ENCODE measurements at regions not wholly inside any gene's neighbourhood (a gene's known extent, or its start where the extent isn't known, plus 50 kb on each side); places are given as distances from the start of the nearest gene placed in this dataset.
A peak's percentile ranks its signal among the peaks of the same experiment; 100 is the strongest.

DNA sequence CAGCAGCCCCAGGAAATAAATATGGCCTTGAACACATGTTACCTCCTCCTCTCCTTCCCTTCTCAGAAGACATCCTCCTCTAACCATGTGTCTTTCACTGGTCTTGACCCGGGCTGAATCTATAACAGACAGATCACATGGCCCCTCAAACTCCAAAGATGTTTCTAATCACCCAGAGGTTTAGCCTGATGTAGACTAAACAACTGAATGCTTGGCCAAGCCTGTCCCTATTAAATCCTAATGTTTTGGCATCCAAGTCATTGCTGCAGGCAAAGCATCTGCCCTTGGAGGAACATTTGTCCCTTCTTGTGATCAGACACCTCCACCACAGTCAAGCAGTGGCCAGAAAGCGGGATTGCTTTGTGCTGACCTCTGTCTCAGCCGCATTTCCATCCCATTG, 65.5 kb downstream of the ANKRD60 start:
- no peaks in the 10 kb centered on the region for H3K79me2 ChIP-seq (ENCODE audit: low read length)
- ATAC-seq (no peak), DNase-seq (no peak)
- ChIA-PET CTCF (no interaction called here), POLR2A (ENCODE audit: unreplicated experiment) (no interaction called here)
- H4K20me1 ChIP-seq (ENCODE audit: low read length): no peaks in the 10 kb centered on the region
- no peaks in the 10 kb centered on the region for H3K36me3 ChIP-seq (ENCODE audit: low read depth, low read length)
- no peaks in the 10 kb centered on the region for H3K9me2 ChIP-seq (replicated peaks; ENCODE audit: low read length)
- H3K27me3 ChIP-seq (ENCODE audit: low read length): no peaks in the 10 kb centered on the region
- no peaks in the 10 kb centered on the region for H3K9me3 ChIP-seq (ENCODE audit: low read length)
- TF ChIP-seq CTCF (conservative IDR thresholded peaks at IDR 0.05; ENCODE audit: low read depth, low read length) (no peak), EZH2phosphoT487 (IDR thresholded peaks at IDR 0.05; ENCODE audit: borderline replicate concordance, low read length) (no peak), EZH2 (IDR thresholded peaks at IDR 0.05; ENCODE audit: low read length, unreplicated experiment) (no peak)
- BruUV-seq (replicated peaks): no TSS peak
- H2AFZ ChIP-seq (ENCODE audit: low read length): no peak overlapping the region
- H3K27ac ChIP-seq (ENCODE audit: low read length): no peak overlapping the region
- no peak overlapping the region for H3K4me3 ChIP-seq (ENCODE audit: low read length)
- H3F3A ChIP-seq (ENCODE audit: low read length, unreplicated experiment): no peaks in the 10 kb centered on the region
- no peak overlapping the region for H3K4me2 ChIP-seq (ENCODE audit: low read length)
- intact Hi-C loops (cut with micrococcal nuclease): no loop called here
- peaks cover 8% of the 10 kb centered on the region; the same call in 1 of the 2 replicates for H3K4me1 ChIP-seq (ENCODE audit: insufficient read depth, low read length)
- no peak overlapping the region for H3K9ac ChIP-seq (ENCODE audit: low read length)

GRCh38 chr20:58161192-58161591, 67.3 kb downstream of the ANKRD60 start:
- Histone ChIP-seq H3F3A (ENCODE audit: low read length, unreplicated experiment) (no peaks in the 10 kb centered on the region), H3K4me2 (ENCODE audit: low read length) (no peak overlapping the region), H3K79me2 (ENCODE audit: low read length) (no peaks in the 10 kb centered on the region), H3K9me2 (replicated peaks; ENCODE audit: low read length) (no peaks in the 10 kb centered on the region), H3K36me3 (ENCODE audit: low read depth, low read length) (no peaks in the 10 kb centered on the region), H2AFZ (ENCODE audit: low read length) (no peak overlapping the region), H4K20me1 (ENCODE audit: low read length) (no peaks in the 10 kb centered on the region), H3K9ac (ENCODE audit: low read length) (no peak overlapping the region), H3K4me1 (ENCODE audit: insufficient read depth, low read length) (peaks cover 8% of the 10 kb centered on the region; the same call in 1 of the 2 replicates), H3K4me3 (ENCODE audit: low read length) (no peak overlapping the region), H3K27me3 (ENCODE audit: low read length) (no peaks in the 10 kb centered on the region), H3K27ac (ENCODE audit: low read length) (no peak overlapping the region), H3K9me3 (ENCODE audit: low read length) (no peaks in the 10 kb centered on the region)
- ChIA-PET POLR2A (ENCODE audit: unreplicated experiment) (no interaction called here), CTCF (no interaction called here)
- TF ChIP-seq EZH2 (IDR thresholded peaks at IDR 0.05; ENCODE audit: low read length, unreplicated experiment) (no peak), EZH2phosphoT487 (IDR thresholded peaks at IDR 0.05; ENCODE audit: borderline replicate concordance, low read length) (no peak)
- ATAC-seq (no peak), DNase-seq (no peak)
- no TSS peak for BruUV-seq (replicated peaks)
- intact Hi-C loops (cut with micrococcal nuclease): no loop called here

DNA sequence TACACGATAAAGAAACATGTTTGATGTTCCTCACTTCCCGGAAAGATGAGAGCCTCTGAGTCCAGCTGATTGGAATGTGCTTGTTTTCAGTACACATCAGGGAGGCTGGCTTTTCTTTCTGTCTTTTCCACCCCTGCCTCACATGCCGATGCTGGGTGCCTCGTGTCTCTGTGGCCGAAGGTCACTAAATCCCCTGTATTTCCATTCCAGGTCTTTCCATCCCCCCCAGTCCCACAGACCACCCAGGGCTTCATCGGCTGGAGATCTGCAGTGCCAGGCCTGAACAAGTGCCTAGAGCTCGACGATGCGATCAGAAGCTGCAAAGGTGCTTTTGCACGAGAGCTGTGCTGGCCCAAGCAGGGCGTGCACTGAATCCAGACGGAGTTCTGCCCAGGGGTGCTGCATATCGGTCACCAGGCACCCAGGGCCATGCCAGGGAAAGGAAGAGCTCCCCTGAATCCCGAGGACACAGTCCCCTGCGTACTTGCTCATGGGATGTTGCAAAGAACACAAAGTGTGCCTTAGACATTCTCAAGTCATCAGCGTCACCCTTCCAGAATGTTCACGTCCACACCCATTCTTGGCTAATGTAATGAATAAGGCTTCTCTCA, 67.9 kb downstream of the ANKRD60 start:
- ChIA-PET CTCF (no interaction called here), POLR2A (ENCODE audit: unreplicated experiment) (no interaction called here)
- no peaks in the 10 kb centered on the region for H3K27me3 ChIP-seq (ENCODE audit: low read length)

More for the DNA sequence above, 67.9 kb downstream of the ANKRD60 start:
- Histone ChIP-seq H3K36me3 (ENCODE audit: low read depth, low read length) (no peaks in the 10 kb centered on the region), H3K9me2 (replicated peaks; ENCODE audit: low read length) (no peaks in the 10 kb centered on the region), H3F3A (ENCODE audit: low read length, unreplicated experiment) (no peaks in the 10 kb centered on the region), H3K4me1 (ENCODE audit: insufficient read depth, low read length) (peaks cover 8% of the 10 kb centered on the region; the same call in 1 of the 2 replicates), H3K27ac (ENCODE audit: low read length) (no peak overlapping the region), H3K4me3 (ENCODE audit: low read length) (no peak overlapping the region), H3K9me3 (ENCODE audit: low read length) (no peaks in the 10 kb centered on the region), H2AFZ (ENCODE audit: low read length) (no peak overlapping the region), H3K4me2 (ENCODE audit: low read length) (no peak overlapping the region), H3K9ac (ENCODE audit: low read length) (no peak overlapping the region), H4K20me1 (ENCODE audit: low read length) (no peaks in the 10 kb centered on the region), H3K79me2 (ENCODE audit: low read length) (no peaks in the 10 kb centered on the region)
- intact Hi-C loops (cut with micrococcal nuclease): no loop called here
- DNase-seq (peak; percentile 48), ATAC-seq (no peak)
- no peak for TF ChIP-seq EZH2phosphoT487 (IDR thresholded peaks at IDR 0.05; ENCODE audit: borderline replicate concordance, low read length)
- no peak for TF ChIP-seq CTCF (conservative IDR thresholded peaks at IDR 0.05; ENCODE audit: low read depth, low read length)
- TF ChIP-seq EZH2 (IDR thresholded peaks at IDR 0.05; ENCODE audit: low read length, unreplicated experiment): no peak
- BruUV-seq (replicated peaks): no TSS peak
